PFSK-1 (cell line): ENCODE measurements at regions not wholly inside any gene's neighbourhood (a gene's known extent, or its start where the extent isn't known, plus 50 kb on each side); places are given as distances from the start of the nearest gene placed in this dataset.

Experiments
- FOXP2 ChIP-seq: optimal IDR thresholded peaks from 2 replicates; pipeline ENCODE3; 2011; ENCODE audit warnings: borderline replicate concordance, control low read depth, inconsistent platforms; ENCODE audit not compliant: insufficient read depth; ENCODE audit errors: extremely low read length, extremely low read depth
- POLR2AphosphoS5 ChIP-seq: IDR thresholded peaks from 2 replicates; pipeline ENCODE4 v1.6.1; 2012; ENCODE audit warnings: low read depth, mild to moderate bottlenecking, control low read depth, low read length, moderate library complexity
- SIN3A ChIP-seq: IDR thresholded peaks from 2 replicates; pipeline ENCODE4 v1.6.1; 2012; ENCODE audit warnings: mild to moderate bottlenecking, low read length, moderate library complexity, borderline replicate concordance; ENCODE audit not compliant: insufficient read depth
- TAF1 ChIP-seq: IDR thresholded peaks from 2 replicates; pipeline ENCODE4 v1.6.1; 2012; ENCODE audit warnings: low read length, control low read depth, borderline replicate concordance; ENCODE audit not compliant: insufficient read depth
- TF ChIP-seq, protein P1 (sequence below), 2 experiments: IDR thresholded peaks; 2 replicates each; pipeline versions ENCODE4 v1.6.1 to v1.8.0; 2011 to 2012; ENCODE audit warnings: low read depth in 2 of 2, low read length in 2 of 2, control low read depth in 1 of 2, inconsistent platforms in 1 of 2, mild to moderate bottlenecking in 1 of 2, moderate library complexity in 1 of 2; ENCODE audit not compliant: insufficient read depth in 1 of 2

GRCh38 chr5:33277061-33277650 lies 163.6 kb upstream of the TARS1 start:
- TF ChIP-seq, protein P1, sequence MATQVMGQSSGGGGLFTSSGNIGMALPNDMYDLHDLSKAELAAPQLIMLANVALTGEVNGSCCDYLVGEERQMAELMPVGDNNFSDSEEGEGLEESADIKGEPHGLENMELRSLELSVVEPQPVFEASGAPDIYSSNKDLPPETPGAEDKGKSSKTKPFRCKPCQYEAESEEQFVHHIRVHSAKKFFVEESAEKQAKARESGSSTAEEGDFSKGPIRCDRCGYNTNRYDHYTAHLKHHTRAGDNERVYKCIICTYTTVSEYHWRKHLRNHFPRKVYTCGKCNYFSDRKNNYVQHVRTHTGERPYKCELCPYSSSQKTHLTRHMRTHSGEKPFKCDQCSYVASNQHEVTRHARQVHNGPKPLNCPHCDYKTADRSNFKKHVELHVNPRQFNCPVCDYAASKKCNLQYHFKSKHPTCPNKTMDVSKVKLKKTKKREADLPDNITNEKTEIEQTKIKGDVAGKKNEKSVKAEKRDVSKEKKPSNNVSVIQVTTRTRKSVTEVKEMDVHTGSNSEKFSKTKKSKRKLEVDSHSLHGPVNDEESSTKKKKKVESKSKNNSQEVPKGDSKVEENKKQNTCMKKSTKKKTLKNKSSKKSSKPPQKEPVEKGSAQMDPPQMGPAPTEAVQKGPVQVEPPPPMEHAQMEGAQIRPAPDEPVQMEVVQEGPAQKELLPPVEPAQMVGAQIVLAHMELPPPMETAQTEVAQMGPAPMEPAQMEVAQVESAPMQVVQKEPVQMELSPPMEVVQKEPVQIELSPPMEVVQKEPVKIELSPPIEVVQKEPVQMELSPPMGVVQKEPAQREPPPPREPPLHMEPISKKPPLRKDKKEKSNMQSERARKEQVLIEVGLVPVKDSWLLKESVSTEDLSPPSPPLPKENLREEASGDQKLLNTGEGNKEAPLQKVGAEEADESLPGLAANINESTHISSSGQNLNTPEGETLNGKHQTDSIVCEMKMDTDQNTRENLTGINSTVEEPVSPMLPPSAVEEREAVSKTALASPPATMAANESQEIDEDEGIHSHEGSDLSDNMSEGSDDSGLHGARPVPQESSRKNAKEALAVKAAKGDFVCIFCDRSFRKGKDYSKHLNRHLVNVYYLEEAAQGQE (IDR thresholded peaks at IDR 0.05; ENCODE audit: insufficient read depth in 1 of 2, low read depth in 2 of 2, low read length in 2 of 2), result no peak
- no peak for TF ChIP-seq SIN3A
- TF ChIP-seq POLR2AphosphoS5, result no peak
- no peak for TF ChIP-seq TAF1
- no peak for TF ChIP-seq FOXP2

DNA sequence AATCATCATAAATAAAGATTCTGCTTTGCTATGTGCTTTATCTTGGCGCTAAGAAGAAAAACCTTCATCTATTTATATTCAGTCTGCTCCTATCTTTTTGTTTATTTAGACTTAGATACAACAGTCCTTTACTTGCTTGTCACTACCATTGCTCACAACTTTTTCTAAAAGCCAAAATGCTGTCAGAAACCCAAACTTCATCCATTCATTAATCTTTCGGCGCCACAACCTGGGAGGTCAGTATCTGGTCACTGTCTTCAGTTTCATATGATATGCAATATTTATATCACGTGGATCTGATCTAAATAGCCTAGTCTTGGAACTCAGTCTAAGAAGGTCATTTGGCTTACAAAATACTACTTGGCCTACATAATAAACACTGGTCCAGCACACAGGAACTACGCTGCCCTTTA lies 159.3 kb upstream of the TARS1 start:
- TF ChIP-seq FOXP2, result no peak
- no peak for TF ChIP-seq SIN3A
- TF ChIP-seq POLR2AphosphoS5, result no peak
- TF ChIP-seq, protein P1 (IDR thresholded peaks at IDR 0.05; ENCODE audit: insufficient read depth in 1 of 2, low read depth in 2 of 2, low read length in 2 of 2), result no peak

- TF ChIP-seq, protein P1 (IDR thresholded peaks at IDR 0.05; ENCODE audit: insufficient read depth in 1 of 2, low read depth in 2 of 2, low read length in 2 of 2), result no peak
- no peak for TF ChIP-seq FOXP2
- TF ChIP-seq POLR2AphosphoS5, result no peak
- no peak for TF ChIP-seq SIN3A
- no peak for TF ChIP-seq TAF1
These were observed 158.6 kb upstream of the TARS1 start for GRCh38 chr5:33282157-33282556.

DNA sequence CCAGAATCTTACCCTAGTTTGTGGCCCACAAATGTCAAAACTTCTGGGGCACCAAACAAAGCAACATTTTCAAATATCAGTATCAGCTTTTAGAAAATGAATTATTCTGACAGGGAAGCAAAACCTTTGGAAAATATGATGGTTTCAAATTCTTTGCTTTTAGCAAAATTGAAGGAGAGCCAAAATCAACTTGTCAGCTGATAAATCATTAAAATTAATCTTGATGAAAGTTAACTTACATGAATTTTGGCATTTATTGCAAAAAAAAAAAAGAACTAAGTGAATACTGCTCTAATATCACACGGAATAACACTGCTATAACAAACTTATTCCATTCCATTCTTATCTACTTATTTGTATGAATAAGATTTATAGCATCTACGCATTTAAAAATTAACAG lies 158.1 kb upstream of the TARS1 start:
- no peak for TF ChIP-seq TAF1
- no peak for TF ChIP-seq SIN3A
- TF ChIP-seq, protein P1 (IDR thresholded peaks at IDR 0.05; ENCODE audit: insufficient read depth in 1 of 2, low read depth in 2 of 2, low read length in 2 of 2), result no peak
- TF ChIP-seq POLR2AphosphoS5, result no peak

DNA sequence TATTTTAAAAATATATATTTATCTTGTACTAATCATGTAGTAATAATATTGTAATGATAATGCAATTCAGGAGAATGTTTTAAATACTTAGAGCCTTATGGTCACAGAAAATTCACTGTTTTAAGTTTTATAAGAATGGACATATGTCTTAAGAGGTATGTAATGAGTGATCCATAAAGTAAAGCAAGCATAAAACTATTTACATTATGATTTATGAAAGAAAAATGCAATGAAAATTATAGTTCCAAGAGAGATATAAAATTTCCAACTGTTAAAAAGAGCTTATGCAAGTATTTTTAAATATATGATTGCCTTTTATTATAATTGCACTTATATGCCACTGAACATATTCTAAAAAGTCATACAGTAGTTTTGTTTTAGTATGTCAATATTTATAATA lies 157.5 kb upstream of the TARS1 start:
- no peak for TF ChIP-seq POLR2AphosphoS5
- TF ChIP-seq, protein P1 (IDR thresholded peaks at IDR 0.05; ENCODE audit: insufficient read depth in 1 of 2, low read depth in 2 of 2, low read length in 2 of 2), result no peak
- TF ChIP-seq FOXP2, result no peak
- TF ChIP-seq TAF1, result no peak
